Fibroblast of mammary gland (primary cell): ENCODE measurements at regions not wholly inside any gene's neighbourhood (a gene's known extent, or its start where the extent isn't known, plus 50 kb on each side); places are given as distances from the start of the nearest gene placed in this dataset.

Experiments used
- DNase-seq: peaks from one replicate; pipeline ENCODE4 v3.0.0-alpha.2; 2010; ENCODE audit warnings: low read depth
- H3K4me3 ChIP-seq: 2 replicates; pipeline ENCODE4 v1.5.1; 2011; ENCODE audit warnings: low read depth, mild to moderate bottlenecking, low read length, moderate library complexity; ENCODE audit not compliant: control insufficient read depth
- TF ChIP-seq, protein P1 (sequence below): conservative IDR thresholded peaks from 2 replicates; pipeline ENCODE4 v1.5.1; 2011; ENCODE audit warnings: low read depth, low read length, inconsistent platforms; ENCODE audit not compliant: control insufficient read depth, insufficient read depth

DNA sequence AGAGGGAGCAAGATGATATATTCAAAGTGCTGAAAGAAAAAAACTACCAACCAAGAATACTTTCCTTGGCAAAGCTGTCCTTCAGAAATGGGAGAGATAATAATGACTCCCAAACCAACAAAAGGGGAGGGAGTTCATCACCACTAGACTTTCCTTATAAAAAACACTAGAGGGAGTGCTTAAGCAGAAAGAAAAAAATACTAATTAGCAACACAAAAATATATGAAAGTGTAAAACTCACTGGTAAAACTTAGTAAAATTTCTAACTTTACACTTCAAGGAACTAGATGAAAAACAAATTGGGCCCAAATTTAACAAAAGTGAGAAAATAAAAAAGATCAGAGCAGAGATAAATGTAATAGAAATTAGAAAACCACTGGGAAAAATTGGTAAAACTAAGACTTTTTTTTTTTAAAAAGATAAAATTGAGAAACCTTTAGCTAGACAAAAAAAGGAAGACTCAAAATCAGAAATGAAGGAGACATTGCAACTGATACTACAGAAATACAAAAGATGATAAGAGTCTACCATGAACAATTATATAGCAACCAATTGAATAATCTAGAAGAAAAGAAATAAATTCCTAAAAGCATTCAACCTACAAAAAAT, 60.4 kb upstream of the FAR2 start:
- peak; percentile 58 for DNase-seq
- TF ChIP-seq, protein P1, sequence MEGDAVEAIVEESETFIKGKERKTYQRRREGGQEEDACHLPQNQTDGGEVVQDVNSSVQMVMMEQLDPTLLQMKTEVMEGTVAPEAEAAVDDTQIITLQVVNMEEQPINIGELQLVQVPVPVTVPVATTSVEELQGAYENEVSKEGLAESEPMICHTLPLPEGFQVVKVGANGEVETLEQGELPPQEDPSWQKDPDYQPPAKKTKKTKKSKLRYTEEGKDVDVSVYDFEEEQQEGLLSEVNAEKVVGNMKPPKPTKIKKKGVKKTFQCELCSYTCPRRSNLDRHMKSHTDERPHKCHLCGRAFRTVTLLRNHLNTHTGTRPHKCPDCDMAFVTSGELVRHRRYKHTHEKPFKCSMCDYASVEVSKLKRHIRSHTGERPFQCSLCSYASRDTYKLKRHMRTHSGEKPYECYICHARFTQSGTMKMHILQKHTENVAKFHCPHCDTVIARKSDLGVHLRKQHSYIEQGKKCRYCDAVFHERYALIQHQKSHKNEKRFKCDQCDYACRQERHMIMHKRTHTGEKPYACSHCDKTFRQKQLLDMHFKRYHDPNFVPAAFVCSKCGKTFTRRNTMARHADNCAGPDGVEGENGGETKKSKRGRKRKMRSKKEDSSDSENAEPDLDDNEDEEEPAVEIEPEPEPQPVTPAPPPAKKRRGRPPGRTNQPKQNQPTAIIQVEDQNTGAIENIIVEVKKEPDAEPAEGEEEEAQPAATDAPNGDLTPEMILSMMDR: peak; percentile 52
- no peak overlapping the region for H3K4me3 ChIP-seq
